SK-N-SH (cell line): ENCODE measurements at regions not wholly inside any gene's neighbourhood (a gene's known extent, or its start where the extent isn't known, plus 50 kb on each side); places are given as distances from the start of the nearest gene placed in this dataset.

Source experiments
- CTCF ChIA-PET: fragments of 300-600, 350-600 bp; formaldehyde crosslinking; extraction: SDS; loops from one replicate; lab custom pipeline; 2021; lab: Yijun Ruan, JAX
- POLR2A ChIA-PET: fragments of 350-600 bp; sonication (Branson Sonifier 250); formaldehyde crosslinking; extraction: SDS; loops from one replicate; lab custom pipeline; 2020; ENCODE audit warnings: antibody characterized with exemption, inconsistent platforms; lab: Yijun Ruan, JAX
- DNase-seq: peaks from one replicate; pipeline ENCODE4 v3.0.0; 2012
- H2AFZ ChIP-seq: fragments of 200-600 bp; sonication (generic); 2 replicates; pipeline ENCODE4 v1.8.1; 2016; ENCODE audit warnings: antibody characterized with exemption, mild to moderate bottlenecking, low read depth
- H3F3A ChIP-seq: fragments of 200-600 bp; sonication (generic); replicated peaks from 2 replicates; pipeline ENCODE3; 2016; ENCODE audit warnings: antibody characterized with exemption, mild to moderate bottlenecking; ENCODE audit not compliant: insufficient read depth
- H3K27ac ChIP-seq, 2 experiments: fragments of 200-500 bp in 1 of 2; fragments of 200-600 bp in 1 of 2; sonication (Bioruptor generic) in 1 of 2; sonication (generic), shearing (Covaris generic) in 1 of 2; 2 replicates each; pipeline versions ENCODE4 v1.5.1 to v1.6.1; 2014 to 2016; ENCODE audit warnings: low read depth in 2 of 2, inconsistent platforms in 1 of 2, low read length in 1 of 2, mild to moderate bottlenecking in 1 of 2, mixed read lengths in 1 of 2
- H3K27me3 ChIP-seq: fragments of 200-600 bp; sonication (generic), shearing (Covaris generic); 2 replicates; pipeline ENCODE4 v1.6.1; 2016; ENCODE audit warnings: mixed run types; ENCODE audit not compliant: insufficient read depth
- H3K36me3 ChIP-seq, 2 experiments: fragments of 200-500 bp in 1 of 2; fragments of 200-600 bp in 1 of 2; sonication (Bioruptor generic) in 1 of 2; sonication (generic) in 1 of 2; replicated peaks in 1 of 2; 2 replicates each; pipeline versions ENCODE3 to v1.5.1; 2014 to 2016; ENCODE audit warnings: low read length in 1 of 2, mild to moderate bottlenecking in 1 of 2; ENCODE audit not compliant: insufficient read depth in 2 of 2, control insufficient read depth in 1 of 2
- H3K4me1 ChIP-seq, 2 experiments: fragments of 200-500 bp in 1 of 2; fragments of 200-600 bp in 1 of 2; sonication (Bioruptor generic) in 1 of 2; sonication (generic), shearing (Covaris generic) in 1 of 2; 2 replicates each; pipeline versions ENCODE4 v1.5.1 to v1.6.1; 2014 to 2016; ENCODE audit warnings: low read depth in 1 of 2, low read length in 1 of 2, mixed run types in 1 of 2; ENCODE audit not compliant: insufficient read depth in 2 of 2, control insufficient read depth in 1 of 2
- H3K4me2 ChIP-seq: fragments of 200-600 bp; sonication (generic), shearing (Covaris generic); 2 replicates; pipeline ENCODE4 v1.6.1; 2017; ENCODE audit warnings: mixed run types
- H3K4me3 ChIP-seq, 2 experiments: fragments of 200-500 bp in 1 of 2; fragments of 200-600 bp in 1 of 2; sonication (Bioruptor generic) in 1 of 2; sonication (generic), shearing (Covaris generic) in 1 of 2; 2 replicates each; pipeline versions ENCODE4 v1.5.1 to v1.8.1; 2014 to 2016; ENCODE audit warnings: low read depth in 2 of 2, inconsistent platforms in 1 of 2, low read length in 1 of 2, mild to moderate bottlenecking in 1 of 2, mixed read lengths in 1 of 2, moderate library complexity in 1 of 2
- H3K79me2 ChIP-seq: fragments of 200-600 bp; sonication (generic); 2 replicates; pipeline ENCODE4 v1.8.1; 2017; ENCODE audit warnings: mild to moderate bottlenecking; ENCODE audit not compliant: insufficient read depth
- H3K9ac ChIP-seq: fragments of 200-600 bp; sonication (generic); 2 replicates; pipeline ENCODE4 v1.6.1; 2017; ENCODE audit warnings: mixed run types
- H3K9me2 ChIP-seq: fragments of 200-600 bp; sonication (generic); 2 replicates; pipeline ENCODE4 v1.6.1; 2017; ENCODE audit warnings: mixed run types
- H3K9me3 ChIP-seq: fragments of 200-600 bp; sonication (generic); 2 replicates; pipeline ENCODE4 v1.6.1; 2017; ENCODE audit warnings: mixed run types, mild to moderate bottlenecking, moderate library complexity
- H4K20me1 ChIP-seq: fragments of 200-600 bp; sonication (generic); 2 replicates; pipeline ENCODE4 v1.6.1; 2017; ENCODE audit warnings: mild to moderate bottlenecking, mixed run types; ENCODE audit not compliant: insufficient read depth
- CHD2 ChIP-seq: fragments of 150-350 bp; IDR thresholded peaks from 2 replicates; pipeline ENCODE4 v1.6.1; 2018; ENCODE audit warnings: low read length; ENCODE audit not compliant: partially characterized antibody
- ELF1 ChIP-seq: IDR thresholded peaks from 2 replicates; pipeline ENCODE4 v1.4.0; 2012
- EP300 ChIP-seq, 2 experiments: IDR thresholded peaks; 2 replicates each; pipeline versions ENCODE4 v1.4.0 to v1.6.1; 2012; ENCODE audit warnings: borderline replicate concordance in 1 of 2, low read depth in 1 of 2, low read length in 1 of 2
- EZH2phosphoT487 ChIP-seq: fragments of 200-600 bp; sonication (generic); IDR thresholded peaks from 2 replicates; pipeline ENCODE4 v1.6.1; 2017; ENCODE audit warnings: low read depth, mixed run types, mild to moderate bottlenecking, antibody characterized with exemption, moderate library complexity, borderline replicate concordance
- FOXJ3 ChIP-seq: sonication (generic); formaldehyde crosslinking; IDR thresholded peaks from 2 replicates; pipeline ENCODE4 v1.5.1; 2020; ENCODE audit warnings: mild to moderate bottlenecking, missing genetic modification reagents
- FOXM1 ChIP-seq: IDR thresholded peaks from 2 replicates; pipeline ENCODE4 v1.4.0; 2012; ENCODE audit warnings: low read depth, mild to moderate bottlenecking
- GATA2 ChIP-seq: sonication (generic); formaldehyde crosslinking; IDR thresholded peaks from 2 replicates; pipeline ENCODE4 v1.5.0; 2020; ENCODE audit warnings: mild to moderate bottlenecking, missing genetic modification reagents
- JUND ChIP-seq: IDR thresholded peaks from 2 replicates; pipeline ENCODE4 v1.4.0; 2012
- MAX ChIP-seq: IDR thresholded peaks from 2 replicates; pipeline ENCODE4 v1.4.0; 2012; ENCODE audit warnings: low read depth
- MEF2A ChIP-seq: IDR thresholded peaks from 2 replicates; pipeline ENCODE4 v1.4.0; 2012; ENCODE audit warnings: low read depth, borderline replicate concordance
- NFIC ChIP-seq: IDR thresholded peaks from 2 replicates; pipeline ENCODE4 v1.4.0; 2012; ENCODE audit warnings: borderline replicate concordance
- POLR2AphosphoS5 ChIP-seq: IDR thresholded peaks from 2 replicates; pipeline ENCODE4 v1.6.1; 2012; ENCODE audit warnings: low read depth, low read length
- RAD21 ChIP-seq: IDR thresholded peaks from 2 replicates; pipeline ENCODE4 v1.6.1; 2012; ENCODE audit warnings: mild to moderate bottlenecking, low read length
- REST ChIP-seq: IDR thresholded peaks from 2 replicates; pipeline ENCODE4 v1.6.1; 2012; ENCODE audit warnings: mild to moderate bottlenecking, low read depth, low read length, moderate library complexity
- RFX5 ChIP-seq: IDR thresholded peaks from 2 replicates; pipeline ENCODE4 v1.6.1; 2012; ENCODE audit warnings: mild to moderate bottlenecking, improper control_type of control experiment, low read length
- RXRA ChIP-seq: IDR thresholded peaks from 2 replicates; pipeline ENCODE4 v1.4.0; 2012; ENCODE audit warnings: low read depth, mild to moderate bottlenecking, borderline replicate concordance
- SMC3 ChIP-seq: IDR thresholded peaks from 2 replicates; pipeline ENCODE4 v1.6.1; 2012; ENCODE audit warnings: low read depth, low read length, improper control_type of control experiment
- TAF1 ChIP-seq: IDR thresholded peaks from 2 replicates; pipeline ENCODE4 v1.6.1; 2012; ENCODE audit warnings: low read depth, mild to moderate bottlenecking, low read length, moderate library complexity, borderline replicate concordance
- TEAD4 ChIP-seq: IDR thresholded peaks from 2 replicates; pipeline ENCODE4 v1.4.0; 2012; ENCODE audit warnings: mild to moderate bottlenecking, borderline replicate concordance; ENCODE audit not compliant: insufficient read depth
- USF2 ChIP-seq: fragments of 150-350 bp; IDR thresholded peaks from 2 replicates; pipeline ENCODE4 v1.6.1; 2017; ENCODE audit warnings: antibody characterized with exemption, low read length, low read depth, borderline replicate concordance
- WGBS: methylation state at CpG from one replicate; pipeline ENCODE4 v1.1.6; 2017; ENCODE audit warnings: low lambda C conversion rate; 5-methylcytosine and 5-hydroxymethylcytosine counted together

GRCh38 chr2:103437161-103437560 lies 675.3 kb downstream of the TMEM182 start:
- H3K27me3 ChIP-seq, result no peaks in the 10 kb centered on the region
- H3K4me3 ChIP-seq, result no peak overlapping the region
- POLR2A ChIA-PET, result no interaction called here
- H3K9me3 ChIP-seq, result no peaks in the 10 kb centered on the region
- H3K9me2 ChIP-seq, result no peaks in the 10 kb centered on the region
- TF ChIP-seq POLR2AphosphoS5, result no peak
- no peak for TF ChIP-seq MEF2A
- TF ChIP-seq USF2, result no peak
- TF ChIP-seq JUND, result no peak
- no peak for TF ChIP-seq TEAD4
- no peak for TF ChIP-seq RXRA
- no peak for TF ChIP-seq FOXM1
- TF ChIP-seq NFIC, result no peak
- no peak for TF ChIP-seq MAX
- no peak for TF ChIP-seq RFX5
- no peak for TF ChIP-seq CHD2
- TF ChIP-seq REST, result no peak
- TF ChIP-seq ELF1, result no peak
- TF ChIP-seq FOXJ3 (CRISPR knock-in tag), result no peak
- TF ChIP-seq SMC3, result no peak
- TF ChIP-seq EP300 (IDR thresholded peaks at IDR 0.05; ENCODE audit: borderline replicate concordance in 1 of 2, low read depth in 1 of 2, low read length in 1 of 2), result no peak
- no peak for TF ChIP-seq GATA2
- TF ChIP-seq TAF1, result no peak
- no peak for TF ChIP-seq RAD21
- TF ChIP-seq EZH2phosphoT487, result no peak
- H3K36me3 ChIP-seq, result no peaks in the 10 kb centered on the region
- no peak overlapping the region for H2AFZ ChIP-seq
- no peaks in the 10 kb centered on the region for H4K20me1 ChIP-seq
- H3K9ac ChIP-seq, result no peak overlapping the region
- H3K4me2 ChIP-seq, result no peak overlapping the region
- no peaks in the 10 kb centered on the region for H3F3A ChIP-seq
- CTCF ChIA-PET, result no interaction called here
- H3K27ac ChIP-seq, result no peak overlapping the region
- H3K79me2 ChIP-seq, result no peaks in the 10 kb centered on the region
- WGBS, result 0% methylated on average over 3 of the region's 3 CpGs
- no peak for DNase-seq
- H3K4me1 ChIP-seq, result no peaks in the 10 kb centered on the region
